Astrocyte of the cerebellum (primary cell): ENCODE measurements at regions not wholly inside any gene's neighbourhood (a gene's known extent, or its start where the extent isn't known, plus 50 kb on each side); places are given as distances from the start of the nearest gene placed in this dataset.
"Not testable (repeated sequence)": the region's sequence is repeated elsewhere in the genome, so short reads cannot be mapped to it uniquely, and the experiment has no call there.

Experiments used
- DNase-seq: peaks from one replicate; pipeline ENCODE4 v3.0.0-alpha.2; 2011; ENCODE audit warnings: low read depth
- H3K4me3 ChIP-seq: 2 replicates; pipeline ENCODE4 v1.5.1; 2011; ENCODE audit warnings: mild to moderate bottlenecking, low read depth, low read length, moderate library complexity
- CTCF ChIP-seq: IDR thresholded peaks from 2 replicates; pipeline ENCODE4 v1.5.1; 2012; ENCODE audit warnings: low read length, low read depth, moderate library complexity, mild to moderate bottlenecking; ENCODE audit errors: missing control alignments
- in situ Hi-C: cut with HindIII; loops from 2 replicates; pipeline ENCODE4 v1.10.0; 2017; ENCODE audit warnings: low sequenced_read_pairs

- no peak for TF ChIP-seq CTCF
- in situ Hi-C loops, result no loop called here
- H3K4me3 ChIP-seq, result no peak overlapping the region
- DNase-seq, result no peak
Measured at GRCh38 chr17:54191261-54191660, 368.5 kb downstream of the KIF2B start.

GRCh38 chr17:54194268-54194667 lies 371.5 kb downstream of the KIF2B start:
- no peak for TF ChIP-seq CTCF
- DNase-seq, result no peak
- in situ Hi-C loops, result no loop called here
- no peak overlapping the region for H3K4me3 ChIP-seq

GRCh38 chr17:54196751-54197150 lies 374.0 kb downstream of the KIF2B start:
- DNase-seq, result no peak
- H3K4me3 ChIP-seq, result no peak overlapping the region
- TF ChIP-seq CTCF, result no peak
- in situ Hi-C loops, result no loop called here

GRCh38 chr17:54201380-54201779 lies 378.7 kb downstream of the KIF2B start:
- DNase-seq, in situ Hi-C loops, H3K4me3 ChIP-seq: not testable (repeated sequence)

- in situ Hi-C loops, result no loop called here
- no peak for DNase-seq
- TF ChIP-seq CTCF, result no peak
- H3K4me3 ChIP-seq, result no peak overlapping the region
Measured at GRCh38 chr17:54220829-54221228, 398.1 kb downstream of the KIF2B start.

- H3K4me3 ChIP-seq, result no peak overlapping the region
- no peak for TF ChIP-seq CTCF
- in situ Hi-C loops, result no loop called here
- no peak for DNase-seq
Measured at GRCh38 chr17:54221499-54221898, 398.8 kb downstream of the KIF2B start.

GRCh38 chr17:54235571-54235970 lies 412.8 kb downstream of the KIF2B start:
- TF ChIP-seq CTCF, result no peak
- in situ Hi-C loops, result no loop called here
- no peak for DNase-seq
- no peak overlapping the region for H3K4me3 ChIP-seq
